NCI-H345 (cell line): ENCODE measurements at regions not wholly inside any gene's neighbourhood (a gene's known extent, or its start where the extent isn't known, plus 50 kb on each side); places are given as distances from the start of the nearest gene placed in this dataset.

Experiments
- DNase-seq: peaks from one replicate; lab custom pipeline; 2025; lab: John Stamatoyannopoulos, UW

DNA sequence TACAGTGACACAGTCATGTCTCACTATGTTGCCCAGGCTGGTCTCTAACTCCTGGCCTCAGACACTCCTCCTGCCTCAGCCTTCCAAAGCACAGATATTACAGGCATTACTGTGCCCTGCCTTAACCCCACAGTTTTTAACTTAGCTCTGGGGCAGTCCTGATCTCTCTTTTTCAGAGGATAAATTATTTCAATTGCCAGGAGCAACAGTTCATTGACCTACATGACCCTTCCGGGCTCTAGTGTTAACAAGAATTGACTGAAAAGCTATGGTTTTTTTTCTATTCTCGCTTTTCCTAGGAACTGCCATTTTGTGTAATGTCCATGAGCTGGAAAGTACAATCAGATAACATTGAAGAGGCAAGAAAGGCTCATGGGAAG, 92.8 kb downstream of the HNRNPLL start:
- no peak for DNase-seq

DNA sequence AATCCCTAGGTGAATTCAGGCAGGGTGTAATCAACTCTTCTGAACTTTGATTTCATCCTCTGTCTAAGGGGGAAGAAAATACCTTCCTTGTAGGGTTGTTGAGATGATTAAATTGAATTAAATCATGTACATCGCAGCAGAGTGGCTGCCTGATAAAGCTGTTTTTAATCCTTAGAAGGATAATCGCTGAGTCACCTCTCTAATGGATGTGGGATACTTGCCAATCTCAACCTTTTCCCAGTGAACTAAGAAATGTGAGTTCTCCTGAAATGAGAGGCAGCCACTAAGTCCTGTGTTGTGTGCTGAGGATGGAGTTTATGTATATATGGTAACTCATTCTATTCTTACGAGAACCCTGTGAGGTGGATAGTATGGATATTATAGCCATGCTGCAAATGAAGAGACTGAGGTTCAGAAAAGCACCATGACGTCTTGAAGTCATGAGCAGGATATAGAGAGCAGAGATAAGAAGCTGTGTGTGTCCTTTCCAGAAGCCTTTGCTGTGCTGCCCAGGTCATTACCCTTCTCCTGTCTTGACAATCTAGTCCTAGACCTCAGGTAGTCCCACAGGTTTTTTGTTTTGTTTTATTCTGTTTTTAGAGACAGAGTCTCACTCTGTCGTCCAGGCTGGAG, 93.3 kb downstream of the HNRNPLL start:
- no peak for DNase-seq

- peak; percentile 80 for DNase-seq
Measured at GRCh38 chr2:38508311-38509039, 94.3 kb downstream of the HNRNPLL start.

DNA sequence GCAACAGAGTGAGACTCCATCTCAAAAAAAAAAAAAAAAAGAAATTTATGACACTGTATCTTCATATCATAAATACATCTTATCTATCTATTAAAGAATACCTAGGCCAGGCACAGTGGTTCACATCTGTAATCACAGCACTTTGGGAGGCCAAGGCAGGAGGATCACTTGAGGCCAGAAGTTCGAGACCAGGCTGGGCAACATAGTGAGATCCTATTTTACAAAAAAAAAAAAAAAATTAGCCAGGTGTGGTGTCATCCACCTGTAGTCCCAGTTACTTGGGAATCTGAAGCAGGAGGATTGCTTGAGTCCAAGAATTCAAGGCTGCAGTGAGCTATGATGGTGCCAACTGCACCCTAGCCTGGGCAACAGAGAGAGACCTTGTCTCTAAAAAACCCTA, 95.0 kb downstream of the HNRNPLL start:
- DNase-seq: no peak

DNA sequence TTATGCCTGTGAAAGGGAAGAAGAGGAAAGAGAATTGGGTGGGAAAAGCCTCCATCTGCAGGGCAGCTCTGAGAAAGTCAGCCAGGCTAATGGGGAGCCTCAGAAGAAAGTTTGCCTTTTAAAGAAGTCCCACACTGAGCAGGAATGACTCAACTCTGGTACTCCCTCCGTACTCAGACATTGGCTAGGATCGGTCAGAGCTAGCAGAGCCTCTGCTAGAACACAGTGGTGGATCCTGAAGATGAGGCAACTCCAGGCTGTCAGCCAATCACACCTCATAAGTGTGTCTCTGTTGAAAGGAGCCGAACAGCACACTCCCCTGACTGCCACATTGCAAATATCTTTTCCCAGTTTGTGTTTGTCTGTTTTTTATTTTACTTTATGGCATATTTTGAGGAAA, 96.9 kb downstream of the HNRNPLL start:
- no peak for DNase-seq

DNA sequence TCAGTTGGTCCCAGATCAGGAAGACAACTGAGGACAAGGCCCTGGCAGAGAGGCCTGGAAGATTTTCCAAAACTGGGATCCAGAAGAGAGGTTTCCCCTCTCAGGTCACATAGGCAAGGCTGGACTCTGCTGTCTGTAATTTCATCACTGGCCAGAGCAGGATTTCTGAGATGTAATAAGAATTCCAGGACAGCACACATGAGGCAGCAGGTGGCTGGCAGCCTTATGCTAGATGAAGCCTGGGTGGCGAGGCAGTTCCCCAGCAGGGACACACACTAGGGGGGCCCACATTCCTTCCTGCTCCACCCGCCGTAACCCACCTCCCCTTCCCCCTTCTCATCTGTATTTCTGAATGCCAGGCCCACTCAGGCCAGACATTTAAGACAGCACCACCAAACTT, 98.6 kb downstream of the HNRNPLL start:
- DNase-seq: no peak

DNA sequence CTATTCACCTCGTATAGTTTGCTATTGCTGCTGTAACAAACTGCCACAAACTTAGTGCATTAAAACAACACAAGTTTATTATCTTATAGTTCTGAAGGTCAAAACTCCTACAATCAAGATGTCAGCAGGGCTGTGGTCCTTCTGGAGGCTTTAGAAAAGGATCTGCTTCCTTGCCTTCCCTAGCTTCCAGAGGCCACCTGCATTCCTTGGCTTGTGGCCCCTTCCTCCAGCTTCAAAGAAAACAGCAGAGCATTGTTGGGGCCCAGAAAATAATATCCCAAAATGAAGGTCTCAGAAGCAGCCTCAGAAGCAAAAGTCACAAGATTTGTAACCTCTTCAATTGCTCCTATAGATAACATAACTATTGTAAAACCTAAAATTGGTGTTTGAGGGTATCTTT, 100.6 kb downstream of the HNRNPLL start:
- no peak for DNase-seq

- DNase-seq: no peak
Measured at GRCh38 chr2:38500283-38500634, 102.5 kb downstream of the HNRNPLL start.

- no peak for DNase-seq
Measured at GRCh38 chr2:38499548-38500282, 103.0 kb downstream of the HNRNPLL start.

DNA sequence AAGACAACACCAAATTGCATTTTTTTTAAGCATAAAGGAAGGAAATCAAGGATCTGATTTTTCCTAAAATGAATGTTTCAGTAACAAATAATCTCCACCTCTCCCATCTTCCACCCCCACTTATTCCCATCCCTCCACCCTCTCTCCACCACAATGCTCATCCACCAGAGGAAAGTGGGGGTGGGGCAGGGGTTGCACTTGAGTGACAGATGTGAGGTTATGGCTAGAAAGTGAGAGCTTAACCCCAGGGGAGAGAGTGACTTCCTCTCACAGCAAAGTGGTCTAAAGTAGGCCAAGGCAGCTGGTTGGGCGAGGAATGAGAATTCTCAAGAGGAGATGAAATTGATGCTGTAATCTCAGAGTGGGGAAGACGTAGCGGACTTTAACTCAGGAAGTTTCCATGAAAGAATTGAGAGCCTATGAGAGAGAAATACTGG, 104.7 kb downstream of the HNRNPLL start:
- DNase-seq: no peak

GRCh38 chr2:38497670-38498037, 105.1 kb downstream of the HNRNPLL start:
- no peak for DNase-seq

- DNase-seq: no peak
Measured at GRCh38 chr2:38496927-38497669, 105.6 kb downstream of the HNRNPLL start.

DNA sequence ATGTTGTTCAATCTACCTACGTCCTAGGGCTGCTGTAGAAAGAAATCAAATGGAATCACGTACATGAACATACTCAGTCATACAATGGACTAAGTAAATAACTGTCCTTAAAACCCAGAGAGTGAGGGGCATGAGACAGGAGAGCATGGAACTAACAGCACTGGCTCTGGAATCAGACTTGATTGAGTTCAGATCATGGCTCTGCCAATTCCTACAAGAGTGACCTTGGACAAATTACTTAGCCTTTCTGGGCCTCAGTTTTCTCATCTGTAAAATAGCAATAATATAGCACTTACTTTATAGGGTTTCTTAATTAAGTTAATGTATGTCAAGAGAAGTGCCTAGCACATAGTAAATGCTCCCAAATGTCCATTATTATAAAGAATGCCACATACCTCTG, 106.8 kb downstream of the HNRNPLL start:
- DNase-seq: no peak

DNA sequence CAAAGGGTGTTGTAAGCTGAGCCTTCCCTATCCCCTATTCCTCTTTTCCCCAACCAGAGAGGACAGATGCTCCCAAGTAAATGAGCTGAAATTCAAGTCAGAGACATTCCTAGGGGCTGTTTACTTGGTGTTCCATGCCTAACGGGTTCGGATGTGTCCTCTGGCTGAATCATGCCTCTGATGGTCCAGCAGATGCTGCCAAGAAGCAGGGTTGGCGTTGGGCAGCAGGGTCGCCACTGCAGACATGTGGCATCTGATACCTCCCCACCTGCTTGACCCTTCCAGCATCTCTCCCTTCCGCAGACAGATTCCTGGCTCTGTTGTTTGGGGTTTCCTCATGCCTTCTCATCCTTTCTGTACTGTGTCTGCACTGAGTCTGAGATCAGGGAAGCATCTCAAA, 108.3 kb downstream of the HNRNPLL start:
- DNase-seq: no peak

- no peak for DNase-seq
Measured at GRCh38 chr2:38492042-38492615, 110.6 kb downstream of the HNRNPLL start.

- no peak for DNase-seq
Measured at GRCh38 chr2:38491436-38491835, 111.3 kb downstream of the HNRNPLL start.

DNA sequence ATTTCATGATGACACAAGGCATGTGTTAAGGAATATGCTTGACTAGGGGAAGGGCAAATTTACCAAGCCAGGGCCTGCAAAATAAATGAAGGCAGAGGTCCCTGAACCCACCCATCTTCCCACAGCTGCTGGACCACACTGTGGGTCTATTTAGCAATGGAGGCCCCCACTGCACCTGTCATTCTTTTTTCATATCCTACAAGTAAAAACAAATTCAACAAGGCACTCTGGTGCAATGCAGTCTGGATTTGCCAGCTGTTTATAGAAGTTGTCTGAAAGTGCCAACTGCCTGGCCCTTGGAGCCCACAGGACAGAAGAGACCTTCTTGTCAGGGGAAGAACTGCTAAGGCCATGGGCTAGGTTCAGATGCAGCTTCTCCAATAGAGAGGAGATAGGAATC, 112.8 kb upstream of the ATL2 start:
- no peak for DNase-seq

DNA sequence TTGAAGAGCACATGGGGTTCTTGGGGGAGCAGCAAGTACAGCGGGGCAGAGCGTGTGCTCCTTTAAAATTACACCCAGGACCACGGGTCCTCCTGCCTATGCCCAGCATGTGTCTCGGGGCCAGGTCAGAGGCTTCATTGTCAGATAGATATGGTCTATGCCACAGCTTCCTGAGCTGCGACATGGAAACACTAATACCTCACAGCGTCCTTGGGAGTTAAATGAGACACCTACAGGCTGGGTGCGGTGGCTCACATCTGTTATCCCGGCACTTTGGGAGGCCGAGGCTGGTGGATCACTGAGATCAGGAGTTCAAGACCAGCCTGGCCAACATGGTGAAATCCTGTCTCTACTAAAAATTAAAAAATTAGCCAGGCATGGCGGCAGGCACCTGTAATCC, 110.8 kb upstream of the ATL2 start:
- no peak for DNase-seq

DNA sequence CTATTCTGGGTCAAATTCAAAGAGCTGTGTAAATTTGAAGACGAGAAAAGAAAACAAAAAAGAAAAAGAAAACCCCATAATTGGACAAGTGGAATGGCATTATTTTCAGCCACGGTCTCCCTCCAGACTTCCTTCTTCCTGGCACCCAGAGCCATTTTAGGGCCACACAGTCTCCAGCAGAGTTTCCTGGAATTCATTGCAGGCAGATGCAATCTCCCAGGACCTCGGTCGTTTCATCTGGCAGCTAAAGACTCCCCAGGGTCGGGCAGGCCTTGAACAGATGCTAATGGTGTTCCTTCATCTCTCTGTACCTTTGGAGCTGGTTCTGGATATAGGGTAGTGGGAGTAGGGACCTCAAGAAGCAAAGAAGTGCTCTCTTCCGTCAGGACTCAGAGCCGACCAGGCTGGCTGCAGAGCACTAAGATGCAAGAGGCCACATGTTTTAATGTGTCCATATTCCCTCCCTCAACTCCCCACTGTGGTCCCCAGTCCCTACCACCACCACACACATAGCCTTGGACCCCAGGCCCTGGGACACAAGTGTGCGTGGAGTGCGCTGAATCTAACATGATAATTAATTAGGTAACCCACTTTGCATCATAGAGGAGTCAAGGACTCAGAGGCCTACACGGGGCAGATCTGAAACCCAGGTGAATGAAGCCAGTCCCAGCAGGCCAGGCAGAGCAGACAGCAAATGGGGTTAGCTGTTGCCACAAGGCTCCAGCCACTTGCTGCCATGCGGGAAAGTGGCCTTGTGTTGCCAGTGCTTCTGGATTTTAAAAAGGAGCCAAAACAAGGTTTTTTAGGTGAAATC, 109.3 kb upstream of the ATL2 start:
- no peak for DNase-seq

DNA sequence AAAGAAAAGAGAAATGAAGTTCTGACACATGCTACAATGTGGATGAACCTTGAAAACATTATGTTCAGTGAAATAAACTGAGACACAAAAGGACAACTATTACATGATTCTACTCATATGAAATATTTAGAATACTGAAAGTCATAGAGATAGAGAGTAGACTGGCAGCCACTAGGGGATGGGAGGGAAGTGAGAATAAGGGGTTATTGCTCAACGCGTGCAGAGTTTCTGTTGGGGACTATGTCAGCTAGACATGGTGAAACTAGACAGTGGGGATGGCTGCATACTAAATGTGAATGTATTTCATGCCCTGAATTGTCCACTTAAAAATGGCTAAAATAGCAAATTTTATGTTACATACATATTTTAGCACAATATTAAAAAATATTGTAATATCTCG, 108.7 kb upstream of the ATL2 start:
- no peak for DNase-seq

- no peak for DNase-seq
Measured at GRCh38 chr2:38484957-38485356, 107.9 kb upstream of the ATL2 start.
